Right lobe of liver (tissue), 6 donors: ENCODE measurements at regions not wholly inside any gene's neighbourhood (a gene's known extent, or its start where the extent isn't known, plus 50 kb on each side); places are given as distances from the start of the nearest gene placed in this dataset.

Experiments used
- ATAC-seq, 4 donors: fragments of 200-7000 bp; cut with Tn5 transposase; one replicate each; pipeline ENCODE4 v1.9.1; 2020; ENCODE audit warnings: mild to moderate bottlenecking in 4 of 4, moderate library complexity in 4 of 4
- DNase-seq, 3 donors: peaks; one replicate each; pipeline ENCODE4 v3.0.0-alpha.2; 2020
- H3K27ac ChIP-seq, 3 donors: fragments of 200-600 bp; one replicate each; pipeline ENCODE4 v1.8.0; 2022
- H3K27me3 ChIP-seq, 2 donors: fragments of 200-600 bp; one replicate each; pipeline ENCODE4 v1.8.0; 2022
- H3K36me3 ChIP-seq, 4 donors: fragments of 200-600 bp; sonication (generic) in 1 of 4; one replicate each; pipeline versions ENCODE4 v1.5.1 to v1.8.0; 2017 to 2022; ENCODE audit warnings: control low read depth in 1 of 4
- H3K4me1 ChIP-seq, 4 donors: fragments of 200-600 bp; sonication (generic) in 1 of 4; one replicate each; pipeline versions ENCODE4 v1.5.1 to v1.8.0; 2017 to 2022; ENCODE audit warnings: control low read depth in 1 of 4
- H3K4me3 ChIP-seq, 3 donors: fragments of 200-600 bp; one replicate each; pipeline ENCODE4 v1.8.0; 2022
- H3K9me3 ChIP-seq, 4 donors: fragments of 200-600 bp; sonication (generic) in 1 of 4; one replicate each; pipeline versions ENCODE4 v1.5.1 to v1.8.0; 2017 to 2022; ENCODE audit warnings: control low read depth in 1 of 4
- POLR2A ChIP-seq: fragments of 450-650 bp; IDR thresholded peaks from one replicate; pipeline ENCODE4 v1.6.1; 2017; ENCODE audit warnings: antibody characterized with exemption, mild to moderate bottlenecking
- WGBS: methylation state at CpG from one replicate; pipeline ENCODE4 v1.1.6; 2018; ENCODE audit warnings: low coverage, low lambda C conversion rate; ENCODE audit not compliant: insufficient coverage; ENCODE audit errors: missing lambda C conversion rate; 5-methylcytosine and 5-hydroxymethylcytosine counted together
- intact Hi-C, 2 donors: fragments of 100-400 bp; cut with DNase I; formaldehyde crosslinking; loops; one replicate each; pipeline versions ENCODE4 v1.11.2 to v1.14.1; 2022
- TF ChIP-seq, protein P1 (sequence below), 4 donors: fragments of 200-600 bp in 3 of 4; fragments of 450-650 bp in 1 of 4; IDR thresholded peaks; one replicate each; pipeline versions ENCODE4 v1.5.1 to v1.8.0; 2016 to 2022; ENCODE audit warnings: antibody characterized with exemption in 4 of 4, mild to moderate bottlenecking in 2 of 4
- donor health status: DM: no; HTN: yes; CAD: no.
- donor health status: DM: no; HTN: no; CAD: no.
- donor health status: DM: no; HTN: no; CAD: no.
- donor health status: DM: no; HTN: yes; CAD: no.
- donor health status: DM: no; HTN: yes; CAD: no.

DNA sequence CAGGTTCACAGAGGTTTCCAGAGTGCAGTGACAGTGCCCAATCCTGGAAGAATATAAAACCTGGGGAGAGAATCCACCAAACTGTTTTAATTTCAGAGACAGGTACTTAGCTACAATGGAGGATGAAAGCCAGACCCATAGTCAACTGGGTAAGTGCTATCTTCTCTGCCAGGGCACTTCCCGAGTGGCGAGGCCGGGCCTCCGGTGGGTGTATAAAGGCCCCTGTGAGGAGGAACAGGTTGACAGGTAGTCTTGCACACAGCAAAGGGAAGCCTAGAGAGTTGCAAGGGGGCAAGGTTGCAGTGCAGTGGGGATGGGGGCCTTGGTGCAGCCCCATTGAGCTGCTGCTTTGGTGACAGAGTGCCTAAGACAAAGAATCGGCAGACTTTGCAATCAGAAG, 130.7 kb downstream of the SLC38A6 start:
- intact Hi-C loops: no loop called here
- Histone ChIP-seq H3K4me1 (peaks cover 0 to 3% (median 0%) of the 10 kb centered on the region in 4 donors), H3K36me3 (no peaks in the 10 kb centered on the region), H3K27ac (no peak overlapping the region), H3K9me3 (no peaks in the 10 kb centered on the region), H3K4me3 (no peak overlapping the region), H3K27me3 (no peaks in the 10 kb centered on the region)
- DNase-seq (no peak), ATAC-seq (no peak)
- 88% methylated on average over 3 of the region's 5 CpGs for WGBS
- TF ChIP-seq, protein P1, sequence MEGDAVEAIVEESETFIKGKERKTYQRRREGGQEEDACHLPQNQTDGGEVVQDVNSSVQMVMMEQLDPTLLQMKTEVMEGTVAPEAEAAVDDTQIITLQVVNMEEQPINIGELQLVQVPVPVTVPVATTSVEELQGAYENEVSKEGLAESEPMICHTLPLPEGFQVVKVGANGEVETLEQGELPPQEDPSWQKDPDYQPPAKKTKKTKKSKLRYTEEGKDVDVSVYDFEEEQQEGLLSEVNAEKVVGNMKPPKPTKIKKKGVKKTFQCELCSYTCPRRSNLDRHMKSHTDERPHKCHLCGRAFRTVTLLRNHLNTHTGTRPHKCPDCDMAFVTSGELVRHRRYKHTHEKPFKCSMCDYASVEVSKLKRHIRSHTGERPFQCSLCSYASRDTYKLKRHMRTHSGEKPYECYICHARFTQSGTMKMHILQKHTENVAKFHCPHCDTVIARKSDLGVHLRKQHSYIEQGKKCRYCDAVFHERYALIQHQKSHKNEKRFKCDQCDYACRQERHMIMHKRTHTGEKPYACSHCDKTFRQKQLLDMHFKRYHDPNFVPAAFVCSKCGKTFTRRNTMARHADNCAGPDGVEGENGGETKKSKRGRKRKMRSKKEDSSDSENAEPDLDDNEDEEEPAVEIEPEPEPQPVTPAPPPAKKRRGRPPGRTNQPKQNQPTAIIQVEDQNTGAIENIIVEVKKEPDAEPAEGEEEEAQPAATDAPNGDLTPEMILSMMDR (IDR thresholded peaks at IDR 0.05): no peak
- no peak for TF ChIP-seq POLR2A

- 62% methylated on average over 22 of the region's 23 CpGs for WGBS
- no peak overlapping the region for H3K27ac ChIP-seq
- intact Hi-C loops: no loop called here
Observed at GRCh38 chr14:61111209-61111665, 130.2 kb downstream of the SLC38A6 start.

GRCh38 chr14:61110316-61111082, 129.5 kb downstream of the SLC38A6 start:
- Histone ChIP-seq H3K27me3 (no peaks in the 10 kb centered on the region), H3K4me1 (no peaks in the 10 kb centered on the region), H3K36me3 (no peaks in the 10 kb centered on the region), H3K4me3 (no peak overlapping the region), H3K27ac (no peak overlapping the region), H3K9me3 (no peaks in the 10 kb centered on the region)
- intact Hi-C loops: no loop called here
- TF ChIP-seq, protein P1 (IDR thresholded peaks at IDR 0.05): no peak
- TF ChIP-seq POLR2A: no peak
- WGBS: 68% methylated on average over 6 of the region's 9 CpGs
- ATAC-seq: no peak
- no peak for DNase-seq

More at GRCh38 chr14:61111209-61111665, 130.2 kb downstream of the SLC38A6 start:
- Histone ChIP-seq H3K9me3 (no peaks in the 10 kb centered on the region), H3K36me3 (no peaks in the 10 kb centered on the region), H3K4me1 (peaks cover 0 to under 1% (median 0%) of the 10 kb centered on the region in 4 donors), H3K4me3 (no peak overlapping the region), H3K27me3 (no peaks in the 10 kb centered on the region)
- ATAC-seq (no peak), DNase-seq (no peak)
- no peak for TF ChIP-seq POLR2A
- TF ChIP-seq, protein P1 (IDR thresholded peaks at IDR 0.05): no peak

GRCh38 chr14:61109288-61109687, 128.2 kb downstream of the SLC38A6 start:
- Histone ChIP-seq H3K4me3 (no peak overlapping the region), H3K27ac (no peak overlapping the region), H3K9me3 (no peaks in the 10 kb centered on the region), H3K4me1 (no peaks in the 10 kb centered on the region), H3K36me3 (no peaks in the 10 kb centered on the region), H3K27me3 (no peaks in the 10 kb centered on the region)
- ATAC-seq: no peak
- DNase-seq: no peak
- TF ChIP-seq, protein P1 (IDR thresholded peaks at IDR 0.05): no peak
- TF ChIP-seq POLR2A: no peak
- 60% methylated on average over 3 of the region's 3 CpGs for WGBS
- intact Hi-C loops: no loop called here
